ENCODE measurements at regions not wholly inside any gene's neighbourhood (a gene's known extent, or its start where the extent isn't known, plus 50 kb on each side); places are given as distances from the start of the nearest gene placed in this dataset.

DNA sequence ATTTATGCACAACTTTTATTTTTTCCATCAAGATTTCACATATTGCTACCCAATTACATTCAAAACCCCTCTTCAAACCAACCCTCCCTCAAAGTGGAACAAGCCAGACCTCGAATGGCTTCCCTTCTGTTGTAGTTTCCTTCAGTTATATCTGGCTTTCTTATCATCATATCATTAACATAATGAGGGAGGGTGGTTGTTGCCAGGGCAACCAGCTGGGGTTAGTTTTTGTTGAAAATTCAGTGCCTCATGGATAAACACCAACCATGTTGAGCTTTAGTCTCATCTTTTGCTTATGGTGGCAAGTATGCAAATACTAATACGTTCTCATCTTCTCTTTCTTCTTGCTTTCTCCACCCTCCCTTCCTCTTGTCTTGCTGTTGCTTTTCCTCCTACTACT is 359.7 kb downstream of the CDH11 start:
- no peak for TF ChIP-seq RAD21 (conservative IDR thresholded peaks at IDR 0.05)
- TF ChIP-seq, protein P1, sequence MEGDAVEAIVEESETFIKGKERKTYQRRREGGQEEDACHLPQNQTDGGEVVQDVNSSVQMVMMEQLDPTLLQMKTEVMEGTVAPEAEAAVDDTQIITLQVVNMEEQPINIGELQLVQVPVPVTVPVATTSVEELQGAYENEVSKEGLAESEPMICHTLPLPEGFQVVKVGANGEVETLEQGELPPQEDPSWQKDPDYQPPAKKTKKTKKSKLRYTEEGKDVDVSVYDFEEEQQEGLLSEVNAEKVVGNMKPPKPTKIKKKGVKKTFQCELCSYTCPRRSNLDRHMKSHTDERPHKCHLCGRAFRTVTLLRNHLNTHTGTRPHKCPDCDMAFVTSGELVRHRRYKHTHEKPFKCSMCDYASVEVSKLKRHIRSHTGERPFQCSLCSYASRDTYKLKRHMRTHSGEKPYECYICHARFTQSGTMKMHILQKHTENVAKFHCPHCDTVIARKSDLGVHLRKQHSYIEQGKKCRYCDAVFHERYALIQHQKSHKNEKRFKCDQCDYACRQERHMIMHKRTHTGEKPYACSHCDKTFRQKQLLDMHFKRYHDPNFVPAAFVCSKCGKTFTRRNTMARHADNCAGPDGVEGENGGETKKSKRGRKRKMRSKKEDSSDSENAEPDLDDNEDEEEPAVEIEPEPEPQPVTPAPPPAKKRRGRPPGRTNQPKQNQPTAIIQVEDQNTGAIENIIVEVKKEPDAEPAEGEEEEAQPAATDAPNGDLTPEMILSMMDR (IDR thresholded peaks at IDR 0.05; ENCODE audit: poor library complexity, severe bottlenecking): no peak
- no peak for TF ChIP-seq POLR2AphosphoS5 (IDR thresholded peaks at IDR 0.05)
- TF ChIP-seq EZH2 (IDR thresholded peaks at IDR 0.05; ENCODE audit: borderline replicate concordance, insufficient read depth, low read length, poor library complexity, severe bottlenecking): no peak
- no peak for TF ChIP-seq EP300 (conservative IDR thresholded peaks at IDR 0.05; ENCODE audit: poor library complexity, severe bottlenecking)
